Inflammatory macrophage (primary cell): ENCODE measurements at regions not wholly inside any gene's neighbourhood (a gene's known extent, or its start where the extent isn't known, plus 50 kb on each side); places are given as distances from the start of the nearest gene placed in this dataset.
"Not testable (repeated sequence)": the region's sequence is repeated elsewhere in the genome, so short reads cannot be mapped to it uniquely, and the experiment has no call there.

Experiments
- DNase-seq, 2 donors: peaks; one replicate each; pipeline ENCODE4 v3.0.0-alpha.2; 2020 to 2022

GRCh38 chr4:75287738-75288517, 226.3 kb downstream of the RCHY1 start:
- DNase-seq: no peak

GRCh38 chr4:75285837-75286236, 228.4 kb downstream of the RCHY1 start:
- no peak for DNase-seq

- DNase-seq: no peak
These were observed 229.4 kb downstream of the RCHY1 start for GRCh38 chr4:75284831-75285230.

GRCh38 chr4:75280461-75280860, 233.7 kb downstream of the RCHY1 start:
- not testable (repeated sequence) for DNase-seq

GRCh38 chr4:75259306-75259705, 254.9 kb downstream of the RCHY1 start:
- no peak for DNase-seq

- DNase-seq: no peak
These were observed 258.9 kb downstream of the RCHY1 start for GRCh38 chr4:75255261-75255660.

- DNase-seq: no peak
These were observed 259.5 kb downstream of the RCHY1 start for GRCh38 chr4:75254745-75255144.

- DNase-seq: not testable (repeated sequence)
These were observed 261.1 kb downstream of the RCHY1 start for GRCh38 chr4:75253094-75253493.

- no peak for DNase-seq
These were observed 262.7 kb downstream of the RCHY1 start for GRCh38 chr4:75251547-75251946.

- DNase-seq: no peak
These were observed 264.5 kb downstream of the RCHY1 start for GRCh38 chr4:75249739-75250138.

- DNase-seq: no peak
These were observed 265.3 kb downstream of the RCHY1 start for GRCh38 chr4:75248770-75249407.

- DNase-seq: no peak
These were observed 269.9 kb downstream of the RCHY1 start for GRCh38 chr4:75244325-75244724.

- no peak for DNase-seq
These were observed 270.6 kb downstream of the RCHY1 start for GRCh38 chr4:75243570-75243969.

GRCh38 chr4:75235359-75235951, 278.7 kb downstream of the RCHY1 start:
- DNase-seq: no peak

GRCh38 chr4:75232546-75232945, 281.7 kb downstream of the RCHY1 start:
- no peak for DNase-seq

GRCh38 chr4:75229806-75230570, 284.2 kb downstream of the RCHY1 start:
- DNase-seq: no peak

GRCh38 chr4:75213480-75213879, 280.6 kb downstream of the PARM1 start:
- DNase-seq: no peak

GRCh38 chr4:75211422-75211821, 278.5 kb downstream of the PARM1 start:
- no peak for DNase-seq

- DNase-seq: no peak
These were observed 275.0 kb downstream of the PARM1 start for GRCh38 chr4:75207902-75208301.

GRCh38 chr4:75195111-75195510, 262.2 kb downstream of the PARM1 start:
- DNase-seq: no peak

- no peak for DNase-seq
These were observed 261.3 kb downstream of the PARM1 start for GRCh38 chr4:75194180-75194579.

GRCh38 chr4:75192182-75192581, 259.3 kb downstream of the PARM1 start:
- DNase-seq: not testable (repeated sequence)

GRCh38 chr4:75189711-75190335, 256.9 kb downstream of the PARM1 start:
- DNase-seq: no peak
